ENCODE measurements at regions not wholly inside any gene's neighbourhood (a gene's known extent, or its start where the extent isn't known, plus 50 kb on each side); places are given as distances from the start of the nearest gene placed in this dataset.

- Histone ChIP-seq H3K4me3 (no peak overlapping the region), H3K27me3 (no peaks in the 10 kb centered on the region), H3K27ac (no peak overlapping the region), H3K9me3 (no peaks in the 10 kb centered on the region), H3K36me3 (no peaks in the 10 kb centered on the region), H3K4me1 (no peaks in the 10 kb centered on the region)
- WGBS = 69% methylated on average over 10 of the region's 10 CpGs
- no peak for DNase-seq (ENCODE audit: low spot score in 2 of 2)
- TF ChIP-seq EP300 (IDR thresholded peaks at IDR 0.05) (no peak), CTCF (IDR thresholded peaks at IDR 0.05) (no peak), POLR2A (IDR thresholded peaks at IDR 0.05) (no peak), POLR2AphosphoS5 (IDR thresholded peaks at IDR 0.05) (no peak)
Measured at GRCh38 chr3:135803028-135803692, 162.4 kb upstream of the PPP2R3A start.

- Histone ChIP-seq H3K27ac (no peak overlapping the region), H3K27me3 (peaks cover 13% of the 10 kb centered on the region), H3K36me3 (no peaks in the 10 kb centered on the region), H3K4me1 (no peaks in the 10 kb centered on the region), H3K9me3 (no peaks in the 10 kb centered on the region), H3K4me3 (no peak overlapping the region)
- 74% methylated on average over 3 of the region's 3 CpGs for WGBS
- TF ChIP-seq CTCF (IDR thresholded peaks at IDR 0.05) = no peak
- no peak for TF ChIP-seq EP300 (IDR thresholded peaks at IDR 0.05)
- TF ChIP-seq POLR2AphosphoS5 (IDR thresholded peaks at IDR 0.05) = no peak
- no peak for TF ChIP-seq POLR2A (IDR thresholded peaks at IDR 0.05)
- DNase-seq (ENCODE audit: low spot score in 2 of 2) = no peak
Measured at GRCh38 chr3:135805752-135806151, 159.8 kb upstream of the PPP2R3A start.

GRCh38 chr3:135806317-135806716 lies 159.2 kb upstream of the PPP2R3A start:
- Histone ChIP-seq H3K27ac (no peak overlapping the region), H3K4me3 (no peak overlapping the region), H3K9me3 (no peaks in the 10 kb centered on the region), H3K36me3 (no peaks in the 10 kb centered on the region), H3K4me1 (no peaks in the 10 kb centered on the region), H3K27me3 (peaks cover 13% of the 10 kb centered on the region)
- no peak for DNase-seq (ENCODE audit: low spot score in 2 of 2)
- 40% methylated on average over 4 of the region's 4 CpGs for WGBS
- no peak for TF ChIP-seq POLR2AphosphoS5 (IDR thresholded peaks at IDR 0.05)
- no peak for TF ChIP-seq EP300 (IDR thresholded peaks at IDR 0.05)
- TF ChIP-seq POLR2A (IDR thresholded peaks at IDR 0.05) = no peak
- no peak for TF ChIP-seq CTCF (IDR thresholded peaks at IDR 0.05)

- no peak for DNase-seq (ENCODE audit: low spot score in 2 of 2)
- 12% methylated on average over 1 of the region's 1 CpG for WGBS
- H3K4me1 ChIP-seq = no peaks in the 10 kb centered on the region
- no peaks in the 10 kb centered on the region for H3K36me3 ChIP-seq
- peaks cover 13% of the 10 kb centered on the region for H3K27me3 ChIP-seq
- no peak overlapping the region for H3K27ac ChIP-seq
- no peaks in the 10 kb centered on the region for H3K9me3 ChIP-seq
- H3K4me3 ChIP-seq = no peak overlapping the region
- TF ChIP-seq EP300 (IDR thresholded peaks at IDR 0.05) = no peak
- TF ChIP-seq CTCF (IDR thresholded peaks at IDR 0.05) = no peak
- TF ChIP-seq POLR2A (IDR thresholded peaks at IDR 0.05) = no peak
- no peak for TF ChIP-seq POLR2AphosphoS5 (IDR thresholded peaks at IDR 0.05)
Measured at GRCh38 chr3:135807879-135808278, 157.6 kb upstream of the PPP2R3A start.

- DNase-seq (ENCODE audit: low spot score in 2 of 2) = no peak
- H3K36me3 ChIP-seq = no peaks in the 10 kb centered on the region
- TF ChIP-seq EP300 (IDR thresholded peaks at IDR 0.05) (no peak), POLR2AphosphoS5 (IDR thresholded peaks at IDR 0.05) (no peak), CTCF (IDR thresholded peaks at IDR 0.05) (no peak), POLR2A (IDR thresholded peaks at IDR 0.05) (no peak)
- no peaks in the 10 kb centered on the region for H3K9me3 ChIP-seq
- no peak overlapping the region for H3K27ac ChIP-seq
- no peaks in the 10 kb centered on the region for H3K4me1 ChIP-seq
- 33% methylated on average over 4 of the region's 4 CpGs for WGBS
- no peak overlapping the region for H3K4me3 ChIP-seq
- peaks cover 13% of the 10 kb centered on the region for H3K27me3 ChIP-seq
Measured at GRCh38 chr3:135809021-135809634, 156.4 kb upstream of the PPP2R3A start.
